GDM1 (cell line): ENCODE measurements at regions not wholly inside any gene's neighbourhood (a gene's known extent, or its start where the extent isn't known, plus 50 kb on each side); places are given as distances from the start of the nearest gene placed in this dataset.
"Not testable (repeated sequence)": the region's sequence is repeated elsewhere in the genome, so short reads cannot be mapped to it uniquely, and the experiment has no call there.

Experiments used
- DNase-seq: peaks from one replicate; lab custom pipeline; 2025; lab: John Stamatoyannopoulos, UW

DNA sequence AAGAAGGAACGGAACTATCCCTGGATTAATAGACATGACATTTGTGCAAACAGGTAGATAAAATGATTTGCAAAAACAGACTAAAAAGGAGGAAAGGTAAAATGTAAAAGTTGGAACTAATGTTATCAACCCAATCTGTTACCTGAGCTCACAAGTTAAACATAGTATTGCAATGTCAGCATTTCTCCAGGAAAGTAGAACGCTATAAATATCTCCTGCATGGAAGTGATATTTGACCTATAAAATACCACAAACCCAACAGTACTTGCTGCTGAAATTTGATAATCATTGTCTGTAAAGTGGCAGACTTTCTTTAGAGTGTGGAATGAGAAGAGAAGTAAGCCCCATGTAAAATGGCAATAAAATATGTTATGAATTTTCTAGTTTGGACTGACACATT is 1435.7 kb downstream of the LRFN5 start:
- no peak for DNase-seq

- no peak for DNase-seq
Measured at GRCh38 chr14:43041976-43042375, 1435.3 kb downstream of the LRFN5 start.

DNA sequence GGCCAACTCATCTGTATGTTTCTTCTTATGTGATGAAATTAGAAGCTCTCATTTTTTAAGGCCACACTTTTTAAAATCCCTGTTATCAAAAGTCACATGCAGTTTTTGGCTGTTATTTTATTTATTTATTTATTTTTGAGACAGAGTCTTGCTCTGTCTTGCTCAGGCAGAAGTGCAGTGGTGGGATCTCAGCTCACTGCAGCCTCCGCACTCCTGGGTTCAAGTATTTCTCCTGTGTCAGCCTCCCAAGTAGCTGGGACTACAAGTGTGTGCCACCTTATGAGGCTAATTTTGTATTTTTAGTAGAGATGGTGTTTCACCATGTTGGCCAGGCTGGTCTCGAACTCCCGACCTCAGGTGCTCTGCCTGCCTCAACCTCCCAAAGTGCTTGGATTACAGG is 1434.5 kb downstream of the LRFN5 start:
- DNase-seq: no peak

DNA sequence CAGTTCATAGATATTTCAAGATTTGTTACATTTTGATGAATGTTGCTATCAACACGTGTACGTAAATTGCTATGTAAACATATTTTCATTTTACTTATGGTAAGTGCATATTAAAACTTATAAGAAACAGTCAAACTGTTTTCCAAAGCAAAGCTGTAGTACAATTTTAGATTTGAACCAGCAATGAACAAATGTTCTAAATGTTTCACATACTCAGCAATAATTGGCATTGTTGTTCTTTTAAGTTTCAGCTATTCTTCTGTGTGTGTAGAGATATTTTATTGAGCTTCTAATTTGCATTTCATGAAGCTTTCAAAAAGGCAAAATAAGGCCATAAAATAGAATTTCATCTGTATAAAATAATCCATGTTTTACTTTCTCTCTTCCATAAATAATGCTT is 1433.2 kb downstream of the LRFN5 start:
- DNase-seq: no peak

DNA sequence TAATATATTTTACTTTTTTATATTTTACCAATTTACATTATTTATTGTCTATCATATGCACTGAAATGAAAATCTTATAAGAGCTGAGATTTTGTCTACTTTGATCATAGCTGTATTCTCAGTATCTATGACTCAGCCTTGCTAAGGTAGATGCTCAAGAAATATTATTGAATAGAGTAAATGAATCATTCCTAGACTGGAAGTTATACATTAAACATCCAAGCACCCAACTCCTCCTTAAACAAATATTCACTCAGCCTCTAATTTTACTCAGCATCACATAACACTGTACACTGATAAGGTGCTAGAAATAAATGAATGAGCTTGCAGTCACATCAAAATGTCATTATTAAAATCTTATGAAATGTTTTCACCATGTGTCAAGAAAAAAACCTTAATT is 1424.9 kb downstream of the LRFN5 start:
- DNase-seq: no peak

GRCh38 chr14:43022094-43022800 is 1415.6 kb downstream of the LRFN5 start:
- no peak for DNase-seq

- DNase-seq: no peak
Measured at GRCh38 chr14:43019826-43020225, 1413.2 kb downstream of the LRFN5 start.

- no peak for DNase-seq
Measured at GRCh38 chr14:43014338-43014737, 1407.7 kb downstream of the LRFN5 start.

GRCh38 chr14:43012817-43013216 is 1406.1 kb downstream of the LRFN5 start:
- no peak for DNase-seq

DNA sequence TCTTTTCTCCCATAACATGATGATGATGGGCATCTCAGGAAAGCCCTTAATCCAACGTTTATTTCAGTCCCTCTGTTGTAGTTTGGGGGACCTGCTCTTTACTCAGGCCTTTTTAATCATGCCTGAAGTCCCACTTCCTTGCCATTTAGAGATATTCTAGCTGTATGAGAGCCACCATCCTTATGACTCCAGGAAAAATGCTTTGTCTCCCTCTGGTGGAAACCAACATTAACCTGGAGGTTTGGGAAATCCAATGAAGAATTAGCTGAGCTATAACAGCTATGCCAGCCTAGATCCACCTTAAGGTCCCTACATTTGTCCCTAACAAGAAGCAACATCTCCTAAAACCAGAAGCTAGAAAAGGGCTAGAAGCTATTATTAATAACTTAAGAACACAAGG is 1399.1 kb downstream of the LRFN5 start:
- DNase-seq: no peak

DNA sequence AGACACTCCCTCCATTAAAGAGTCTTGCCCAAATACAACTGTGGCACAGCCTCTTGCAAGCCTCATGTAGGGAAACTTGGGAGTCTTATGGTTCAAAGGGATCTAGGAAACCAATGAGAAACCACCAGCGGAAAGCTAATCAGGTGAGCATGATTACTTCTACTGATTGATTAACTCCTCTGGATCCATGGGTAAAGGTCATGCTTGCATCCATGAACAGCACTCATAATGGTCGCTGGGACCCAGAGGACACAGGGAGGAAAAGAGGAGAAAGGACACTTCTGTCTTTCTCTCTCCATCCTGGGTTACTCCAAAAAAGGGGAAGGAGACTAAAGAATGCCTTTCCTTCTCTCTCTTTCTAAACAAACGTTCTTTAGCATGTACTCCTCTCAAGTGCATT is 1397.2 kb downstream of the LRFN5 start:
- DNase-seq: no peak

- no peak for DNase-seq
Measured at GRCh38 chr14:43001731-43002130, 1395.1 kb downstream of the LRFN5 start.

- no peak for DNase-seq
Measured at GRCh38 chr14:42994051-42994736, 1387.5 kb downstream of the LRFN5 start.

DNA sequence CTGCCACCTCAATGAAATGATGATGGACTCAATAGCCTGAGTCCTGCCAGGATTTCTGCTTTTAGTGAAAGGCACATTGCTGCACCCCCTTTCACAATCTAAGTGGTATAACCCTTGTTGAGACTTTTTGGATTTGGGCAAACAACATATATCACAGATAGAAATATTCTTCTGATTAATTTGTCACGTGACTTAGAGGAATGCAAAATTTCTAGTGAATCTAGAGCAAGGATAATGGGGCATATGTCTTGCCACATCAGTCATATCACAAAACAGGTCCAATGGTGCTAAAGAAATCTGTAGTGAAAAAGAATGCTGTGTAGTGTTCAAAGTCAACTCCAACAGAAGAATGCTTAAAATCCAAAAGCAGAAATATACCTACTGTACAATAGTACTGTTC is 1386.3 kb downstream of the LRFN5 start:
- no peak for DNase-seq

DNA sequence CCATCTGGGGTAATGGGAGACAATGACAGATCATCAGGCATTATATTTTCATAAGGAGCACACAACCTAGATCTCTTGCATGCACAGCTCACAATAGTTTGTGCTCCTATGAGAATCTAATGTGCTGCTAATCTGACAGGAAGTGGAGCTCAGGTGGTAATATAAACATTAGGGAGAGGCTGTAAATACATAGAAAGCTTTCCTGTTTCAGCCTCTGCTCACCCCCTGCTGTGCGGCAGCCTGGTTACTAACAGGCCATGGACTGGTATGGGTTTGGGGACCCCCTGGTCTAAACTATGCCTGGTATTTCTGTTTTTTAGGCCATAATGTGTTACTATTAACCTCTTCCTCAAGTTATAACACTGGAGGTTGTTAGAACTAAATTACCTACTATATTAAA is 1373.7 kb downstream of the LRFN5 start:
- DNase-seq: no peak

- DNase-seq: not testable (repeated sequence)
Measured at GRCh38 chr14:42973171-42973570, 1366.5 kb downstream of the LRFN5 start.

DNA sequence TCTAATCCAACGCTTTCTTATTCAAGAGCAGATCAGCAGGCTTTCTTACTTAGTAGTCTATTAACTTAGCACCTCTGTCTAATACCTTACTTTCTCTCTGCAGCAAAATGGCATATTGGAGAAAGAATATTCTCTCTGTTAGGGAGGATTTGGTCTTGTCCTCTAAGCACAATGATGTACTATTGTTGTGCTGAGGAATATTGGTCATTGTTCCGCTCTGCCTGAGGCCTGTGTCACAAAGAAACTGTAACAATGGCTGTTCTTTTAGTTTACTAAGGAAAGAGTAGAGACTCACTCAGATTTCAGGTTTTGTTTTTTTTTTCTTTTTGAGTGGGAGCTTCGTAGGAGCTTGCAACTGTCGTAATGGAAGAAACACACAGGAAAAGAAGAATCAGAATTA is 1358.8 kb downstream of the LRFN5 start:
- DNase-seq: no peak

GRCh38 chr14:42961509-42961908 is 1354.8 kb downstream of the LRFN5 start:
- DNase-seq: no peak

DNA sequence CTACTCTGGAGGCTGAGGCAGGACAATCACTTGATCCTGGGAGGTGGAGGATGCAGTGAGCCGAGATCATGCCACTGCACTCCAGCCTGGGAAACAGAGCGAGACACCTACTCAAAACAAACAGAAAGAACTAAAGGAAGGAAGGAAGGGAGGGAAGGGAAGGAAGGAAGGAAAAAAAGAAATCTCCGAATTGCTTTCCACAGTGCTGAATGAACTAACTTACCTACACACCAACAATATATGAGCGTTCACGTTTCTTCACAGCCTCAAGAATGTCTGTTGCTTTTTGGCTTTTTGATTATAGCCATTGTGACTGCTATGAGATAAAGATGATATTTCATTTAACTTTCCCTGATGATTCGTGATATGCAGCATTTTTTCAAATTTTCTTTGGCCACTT is 1343.7 kb downstream of the LRFN5 start:
- DNase-seq: no peak

- DNase-seq: no peak
Measured at GRCh38 chr14:42947991-42948390, 1341.3 kb downstream of the LRFN5 start.

GRCh38 chr14:42944284-42944683 is 1337.6 kb downstream of the LRFN5 start:
- no peak for DNase-seq

DNA sequence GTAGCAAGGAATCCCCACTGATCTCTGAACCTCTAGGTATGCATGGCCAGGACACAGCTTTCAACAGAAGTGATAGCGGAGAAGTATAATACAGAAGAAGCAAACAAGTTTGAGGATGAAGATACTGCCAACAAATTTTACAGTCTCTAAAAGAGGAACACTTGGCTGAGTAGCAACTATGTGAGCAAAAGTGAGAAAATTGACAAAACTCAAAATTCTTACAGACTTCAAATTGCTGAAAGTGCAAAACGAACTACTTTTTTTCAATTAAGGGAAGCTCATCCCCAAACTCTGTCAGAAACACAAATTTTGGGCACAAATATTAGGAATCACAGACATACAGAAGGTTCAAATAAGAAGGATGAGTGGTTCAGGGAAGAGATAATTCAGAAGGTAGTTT is 1324.6 kb downstream of the LRFN5 start:
- DNase-seq: no peak

GRCh38 chr14:42929806-42930480 is 1323.3 kb downstream of the LRFN5 start:
- no peak for DNase-seq
